SK-N-MC (cell line): ENCODE measurements at regions not wholly inside any gene's neighbourhood (a gene's known extent, or its start where the extent isn't known, plus 50 kb on each side); places are given as distances from the start of the nearest gene placed in this dataset.
"Not testable (repeated sequence)": the region's sequence is repeated elsewhere in the genome, so short reads cannot be mapped to it uniquely, and the experiment has no call there.

Experiments
- DNase-seq: peaks from one replicate; pipeline ENCODE4 v3.0.0-alpha.2; 2011; ENCODE audit warnings: low read depth, low spot score
- H3K27ac ChIP-seq: fragments of 200-600 bp; sonication (generic); 2 replicates; pipeline ENCODE4 v1.5.1; 2016; ENCODE audit warnings: mixed run types
- H3K36me3 ChIP-seq: fragments of 200-600 bp; sonication (generic); 2 replicates; pipeline ENCODE4 v1.6.1; 2017; ENCODE audit warnings: antibody characterized with exemption, low read length, mixed read lengths; ENCODE audit not compliant: insufficient read depth
- H3K4me3 ChIP-seq: fragments of 200-600 bp; sonication (generic); 2 replicates; pipeline ENCODE4 v1.5.1; 2016
- H3K9ac ChIP-seq: fragments of 200-600 bp; sonication (generic); 2 replicates; pipeline ENCODE4 v1.8.0; 2017; ENCODE audit warnings: mixed run types, mixed read lengths; ENCODE audit not compliant: insufficient read length
- H3K9me3 ChIP-seq: fragments of 200-600 bp; sonication (generic); 2 replicates; pipeline ENCODE4 v1.6.1; 2017; ENCODE audit warnings: low read depth, mild to moderate bottlenecking, antibody characterized with exemption, low read length, moderate library complexity, mixed read lengths
- EZH2 ChIP-seq: fragments of 200-600 bp; sonication (generic); IDR thresholded peaks from one replicate; pipeline ENCODE4 v1.6.1; 2017; ENCODE audit warnings: antibody characterized with exemption
- FOXP2 ChIP-seq: optimal IDR thresholded peaks from 2 replicates; pipeline ENCODE3; 2011; ENCODE audit warnings: mild to moderate bottlenecking, moderate library complexity; ENCODE audit not compliant: insufficient read depth; ENCODE audit errors: extremely low read length, control extremely low read depth
- POLR2AphosphoS5 ChIP-seq: IDR thresholded peaks from 2 replicates; pipeline ENCODE4 v1.6.1; 2012; ENCODE audit warnings: mild to moderate bottlenecking, low read depth, low read length, borderline replicate concordance

DNA sequence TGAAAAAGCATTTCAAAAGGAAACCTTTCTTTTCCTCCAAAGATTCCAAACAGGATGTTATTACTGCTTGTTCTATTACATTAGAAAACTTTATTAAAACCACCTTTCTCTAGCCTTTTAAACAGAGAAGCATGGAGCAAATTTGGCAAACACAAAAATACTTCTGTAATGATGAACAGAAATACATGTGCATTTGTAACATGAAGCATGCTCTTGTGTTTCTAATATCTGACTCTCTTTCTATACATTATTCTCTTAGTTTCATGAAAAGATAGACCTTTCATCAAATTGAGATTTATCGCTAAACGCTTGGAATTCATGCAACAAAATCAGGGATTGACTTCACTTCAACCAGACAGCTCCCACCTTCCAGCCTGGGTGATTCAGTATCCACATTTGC lies 152.8 kb upstream of the IRS2 start:
- TF ChIP-seq FOXP2 (no peak), POLR2AphosphoS5 (no peak), EZH2 (no peak)
- no peak for DNase-seq
- Histone ChIP-seq H3K27ac (no peak overlapping the region), H3K9me3 (no peaks in the 10 kb centered on the region), H3K36me3 (no peaks in the 10 kb centered on the region), H3K4me3 (no peak overlapping the region), H3K9ac (no peak overlapping the region)

GRCh38 chr13:109938255-109938936 lies 152.0 kb upstream of the IRS2 start:
- Histone ChIP-seq H3K9me3 (no peaks in the 10 kb centered on the region), H3K36me3 (no peaks in the 10 kb centered on the region), H3K27ac (no peak overlapping the region), H3K4me3 (no peak overlapping the region), H3K9ac (no peak overlapping the region)
- no peak for TF ChIP-seq POLR2AphosphoS5
- no peak for TF ChIP-seq EZH2
- TF ChIP-seq FOXP2: no peak
- no peak for DNase-seq

DNA sequence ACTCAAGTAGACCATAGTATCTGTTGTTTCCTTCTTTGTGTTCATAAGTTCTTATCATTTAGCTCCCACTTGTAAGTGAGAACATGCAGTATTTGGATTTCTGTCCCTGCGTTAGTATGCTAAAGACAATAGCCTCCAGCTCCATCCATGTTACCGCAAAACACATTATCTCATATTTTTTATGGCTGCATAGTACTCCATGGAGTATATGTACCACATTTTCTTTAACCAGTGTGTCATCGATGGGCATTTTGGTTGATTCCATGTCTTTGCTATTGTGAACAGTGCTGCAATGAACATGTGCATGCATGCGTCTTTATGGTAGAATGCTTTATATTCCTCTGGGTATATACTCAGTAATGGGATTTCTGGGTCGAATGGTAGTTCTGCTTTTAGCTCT lies 148.1 kb upstream of the IRS2 start:
- H3K9ac ChIP-seq, DNase-seq, H3K27ac ChIP-seq, H3K9me3 ChIP-seq, H3K4me3 ChIP-seq, H3K36me3 ChIP-seq: not testable (repeated sequence)

GRCh38 chr13:109933476-109933875 lies 147.1 kb upstream of the IRS2 start:
- no peak overlapping the region for H3K9ac ChIP-seq
- TF ChIP-seq FOXP2 (no peak), EZH2 (no peak), POLR2AphosphoS5 (no peak)
- H3K27ac ChIP-seq: no peak overlapping the region
- no peak overlapping the region for H3K4me3 ChIP-seq
- H3K36me3 ChIP-seq: no peaks in the 10 kb centered on the region
- no peak for DNase-seq
- no peaks in the 10 kb centered on the region for H3K9me3 ChIP-seq

DNA sequence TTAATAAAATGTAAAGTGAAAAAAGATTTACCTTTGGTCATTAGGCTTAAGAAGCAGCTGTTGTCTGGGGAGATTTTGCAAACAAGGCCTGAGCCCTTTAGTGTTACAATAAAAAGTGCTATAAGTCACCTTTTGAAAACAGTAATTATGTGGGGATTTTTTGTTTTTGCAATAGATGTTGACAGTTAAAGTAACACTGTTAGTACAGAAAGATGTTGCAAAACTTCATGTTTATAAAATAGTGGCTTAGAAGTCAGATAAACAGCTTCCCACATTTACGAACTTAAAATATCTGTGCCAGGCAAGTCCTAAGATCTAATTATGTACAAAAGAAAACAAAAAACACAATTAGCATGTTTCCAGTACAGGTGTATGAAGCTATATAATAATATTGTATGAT lies 138.0 kb upstream of the IRS2 start:
- Histone ChIP-seq H3K9me3 (peaks cover 3% of the 10 kb centered on the region), H3K4me3 (no peak overlapping the region), H3K9ac (no peak overlapping the region), H3K36me3 (no peaks in the 10 kb centered on the region), H3K27ac (no peak overlapping the region)
- no peak for DNase-seq
- TF ChIP-seq POLR2AphosphoS5 (no peak), EZH2 (no peak), FOXP2 (no peak)

DNA sequence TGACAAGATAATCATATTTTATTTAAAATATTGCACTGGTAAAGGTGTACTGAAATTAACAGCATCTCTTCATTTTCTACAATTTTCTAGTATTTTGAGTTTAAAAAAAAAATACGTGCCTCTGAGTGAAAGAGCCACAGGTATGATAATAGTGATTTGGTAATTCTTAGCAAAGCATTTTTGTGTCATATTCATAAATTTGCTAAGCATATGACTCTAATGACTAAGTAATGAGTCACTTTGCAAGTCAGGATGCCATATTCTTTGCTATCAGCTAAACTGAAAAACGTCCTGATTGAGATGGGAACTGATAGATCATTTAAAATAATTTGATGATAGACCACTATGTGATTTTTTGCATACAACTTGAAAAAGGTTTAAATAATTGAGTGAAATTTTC lies 136.1 kb upstream of the IRS2 start:
- no peak overlapping the region for H3K9ac ChIP-seq
- no peak overlapping the region for H3K4me3 ChIP-seq
- peaks cover 3% of the 10 kb centered on the region for H3K9me3 ChIP-seq
- DNase-seq: no peak
- TF ChIP-seq POLR2AphosphoS5 (no peak), EZH2 (no peak), FOXP2 (no peak)
- H3K36me3 ChIP-seq: no peaks in the 10 kb centered on the region
- H3K27ac ChIP-seq: no peak overlapping the region

DNA sequence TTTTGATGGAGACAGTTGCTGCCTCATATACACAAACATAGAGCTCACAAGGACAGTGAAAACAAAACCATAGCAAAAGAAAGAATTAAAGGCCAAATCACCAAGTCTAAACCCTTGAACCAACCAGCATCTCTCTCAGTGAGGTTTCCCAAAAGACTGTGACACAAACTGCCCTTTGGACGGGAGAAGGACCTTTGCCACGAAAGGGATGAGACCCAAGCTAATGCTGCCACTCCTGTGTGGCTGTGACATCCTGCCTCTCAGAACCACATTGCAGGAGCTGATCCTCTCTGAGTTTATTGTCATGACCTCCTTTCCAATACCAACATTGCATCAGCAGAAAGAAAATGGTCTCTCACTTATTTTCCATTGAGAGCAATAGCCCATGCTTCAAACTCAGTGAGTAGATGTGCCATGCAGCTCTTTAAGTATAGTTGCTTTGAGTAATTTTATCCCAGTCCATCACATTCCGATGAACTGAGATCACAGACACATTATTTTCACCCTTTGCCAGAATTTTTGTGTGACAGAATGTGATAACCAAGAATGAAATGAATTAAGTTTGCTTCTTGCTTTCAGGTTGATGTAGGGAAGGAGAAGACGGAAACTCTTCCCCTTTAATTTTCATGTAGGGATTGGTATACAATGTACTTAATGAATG lies 133.5 kb upstream of the IRS2 start:
- Histone ChIP-seq H3K9me3 (no peaks in the 10 kb centered on the region), H3K36me3 (no peaks in the 10 kb centered on the region), H3K4me3 (no peak overlapping the region), H3K9ac (no peak overlapping the region), H3K27ac (no peak overlapping the region)
- TF ChIP-seq FOXP2: no peak
- TF ChIP-seq EZH2: no peak
- TF ChIP-seq POLR2AphosphoS5: no peak
- no peak for DNase-seq

GRCh38 chr13:109918179-109918711 lies 131.9 kb upstream of the IRS2 start:
- no peak for DNase-seq
- Histone ChIP-seq H3K9me3 (no peaks in the 10 kb centered on the region), H3K4me3 (no peak overlapping the region), H3K36me3 (no peaks in the 10 kb centered on the region), H3K9ac (no peak overlapping the region), H3K27ac (no peak overlapping the region)
- TF ChIP-seq FOXP2 (no peak), EZH2 (no peak), POLR2AphosphoS5 (no peak)
